ENCODE measurements at regions not wholly inside any gene's neighbourhood (a gene's known extent, or its start where the extent isn't known, plus 50 kb on each side); places are given as distances from the start of the nearest gene placed in this dataset.

DNA sequence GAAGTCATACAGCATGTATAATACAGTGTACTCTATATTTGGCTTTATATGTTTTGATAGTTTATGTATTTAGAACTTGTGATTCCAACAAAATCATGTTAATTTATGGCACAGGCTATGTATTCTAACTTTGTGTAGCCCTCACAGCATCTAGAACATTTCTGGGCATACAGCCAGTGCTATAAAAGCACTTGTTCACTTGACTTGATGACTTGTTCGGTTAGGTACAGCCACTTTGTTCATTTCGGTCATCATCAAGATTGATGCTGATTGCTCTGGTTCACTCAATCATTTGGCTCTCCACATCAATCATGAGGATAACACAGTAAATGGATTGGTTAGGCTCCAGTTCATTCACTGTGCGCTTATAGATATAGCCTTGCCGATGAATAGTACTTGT, 97.6 kb upstream of the IRS4 start:
- TF ChIP-seq BHLHE40 (IDR thresholded peaks at IDR 0.05; ENCODE audit: borderline replicate concordance) (no peak), FOXM1 (IDR thresholded peaks at IDR 0.05; ENCODE audit: borderline replicate concordance) (no peak), CTBP1 (IDR thresholded peaks at IDR 0.05; ENCODE audit: borderline replicate concordance) (no peak), FOXK2 (IDR thresholded peaks at IDR 0.05) (no peak), SP1 (IDR thresholded peaks at IDR 0.05) (no peak), FOXA1 (IDR thresholded peaks at IDR 0.05) (no peak), LEF1 (IDR thresholded peaks at IDR 0.05; ENCODE audit: borderline replicate concordance) (no peak), SUZ12 (IDR thresholded peaks at IDR 0.05) (no peak), TARDBP (IDR thresholded peaks at IDR 0.05) (no peak), HDGF (IDR thresholded peaks at IDR 0.05; ENCODE audit: borderline replicate concordance) (no peak), ELF4 (IDR thresholded peaks at IDR 0.05) (no peak)
- TF ChIP-seq, protein P1, sequence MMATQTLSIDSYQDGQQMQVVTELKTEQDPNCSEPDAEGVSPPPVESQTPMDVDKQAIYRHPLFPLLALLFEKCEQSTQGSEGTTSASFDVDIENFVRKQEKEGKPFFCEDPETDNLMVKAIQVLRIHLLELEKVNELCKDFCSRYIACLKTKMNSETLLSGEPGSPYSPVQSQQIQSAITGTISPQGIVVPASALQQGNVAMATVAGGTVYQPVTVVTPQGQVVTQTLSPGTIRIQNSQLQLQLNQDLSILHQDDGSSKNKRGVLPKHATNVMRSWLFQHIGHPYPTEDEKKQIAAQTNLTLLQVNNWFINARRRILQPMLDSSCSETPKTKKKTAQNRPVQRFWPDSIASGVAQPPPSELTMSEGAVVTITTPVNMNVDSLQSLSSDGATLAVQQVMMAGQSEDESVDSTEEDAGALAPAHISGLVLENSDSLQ (IDR thresholded peaks at IDR 0.05), result peak; percentile 56
